ENCODE measurements at regions not wholly inside any gene's neighbourhood (a gene's known extent, or its start where the extent isn't known, plus 50 kb on each side); places are given as distances from the start of the nearest gene placed in this dataset.

DNA sequence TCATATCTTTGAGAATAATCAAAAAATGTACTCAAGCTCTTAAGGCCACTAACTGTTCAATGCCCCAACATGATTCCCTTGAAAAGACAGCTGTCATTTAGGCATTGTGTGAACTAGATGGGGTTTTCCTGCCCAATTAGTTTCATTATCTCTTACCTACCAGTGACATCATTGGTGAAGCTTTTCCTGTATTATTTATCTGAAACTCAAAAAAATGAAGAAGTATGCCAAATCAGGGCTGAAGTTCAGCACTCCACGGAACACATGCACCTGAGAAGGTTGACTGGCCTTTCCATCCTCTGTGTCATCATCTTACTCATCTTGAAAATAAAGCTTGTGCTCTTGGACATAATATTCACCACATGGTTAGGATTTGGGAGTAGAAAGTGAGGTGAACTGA, 126.4 kb downstream of the TXNL1 start:
- no peaks in the 10 kb centered on the region for H3K36me3 ChIP-seq (ENCODE audit: control insufficient read depth, insufficient read depth, low read length)
- no peak overlapping the region for H4K5ac ChIP-seq (ENCODE audit: low read depth, low read length)
- no peak overlapping the region for H2AK9ac ChIP-seq (replicated peaks; ENCODE audit: low read depth, low read length, poor library complexity)
- no peak overlapping the region for H2BK20ac ChIP-seq (ENCODE audit: low read depth, low read length)
- no peak overlapping the region for H3K4ac ChIP-seq (ENCODE audit: low read depth, low read length)
- H3K14ac ChIP-seq (replicated peaks; ENCODE audit: low read depth, low read length), result no peak overlapping the region
- TF ChIP-seq MAFK (IDR thresholded peaks at IDR 0.05; ENCODE audit: low read depth, low read length), result no peak
- no peak for TF ChIP-seq RAD21 (IDR thresholded peaks at IDR 0.05; ENCODE audit: low read length)
- H4K20me1 ChIP-seq (ENCODE audit: insufficient read depth, low read length), result no peaks in the 10 kb centered on the region
- ATAC-seq (ENCODE audit: low read depth), result no peak
- no peak for DNase-seq
- no peak overlapping the region for H3K9ac ChIP-seq (ENCODE audit: low read depth, low read length)
- no peak overlapping the region for H4K8ac ChIP-seq (ENCODE audit: low read depth in 2 of 2, low read length in 2 of 2)
- dilution Hi-C loops (cut with HindIII; ENCODE audit: low sequenced_read_pairs, unreplicated experiment) (no loop called here), in situ Hi-C loops (cut with MboI; ENCODE audit: low sequenced_read_pairs) (no loop called here), intact Hi-C loops (cut with micrococcal nuclease) (no loop called here)
- no peaks in the 10 kb centered on the region for H3K9me3 ChIP-seq (ENCODE audit: control insufficient read depth, insufficient read depth, low read length)
- WGBS, 2 experiments (ENCODE audit: extremely low coverage in 2 of 2, insufficient read length in 1 of 2), result no CpG with 5 or more reads among the region's 1 CpG
- no peak overlapping the region for H2AK5ac ChIP-seq (ENCODE audit: low read depth, low read length)
- no peak overlapping the region for H2BK15ac ChIP-seq (ENCODE audit: low read depth, low read length)
- no peak overlapping the region for H2AFZ ChIP-seq (replicated peaks; ENCODE audit: low read length, poor library complexity)
- H2BK120ac ChIP-seq (ENCODE audit: low read depth, low read length), result no peak overlapping the region
- peaks cover 3% of the 10 kb centered on the region; the same call in 1 of the 2 replicates for H3K4me1 ChIP-seq (ENCODE audit: control insufficient read depth, insufficient read depth, low read length)
- H3K9me1 ChIP-seq (ENCODE audit: insufficient read depth, low read length), result no peaks in the 10 kb centered on the region
- no peak overlapping the region for H3K23ac ChIP-seq (ENCODE audit: low read depth, low read length)
- no peak overlapping the region for H3K27ac ChIP-seq (ENCODE audit: insufficient read depth, low read length)
- no peaks in the 10 kb centered on the region for H3K79me1 ChIP-seq (ENCODE audit: low read depth in 1 of 2, low read length in 2 of 2)
- POLR2A ChIA-PET (ENCODE audit: unreplicated experiment), result no interaction called here
- no peak overlapping the region for H4K91ac ChIP-seq (ENCODE audit: insufficient read depth, low read depth, low read length)
- peaks cover 4% of the 10 kb centered on the region; the same call in 1 of the 2 replicates for H3K27me3 ChIP-seq (ENCODE audit: control insufficient read depth, insufficient read depth, low read length)
- H3K4me2 ChIP-seq (ENCODE audit: low read depth, low read length), result no peak overlapping the region
- H3K56ac ChIP-seq (ENCODE audit: extremely low read depth, insufficient read depth, low read length), result no peak overlapping the region
- no peak overlapping the region for H3K4me3 ChIP-seq (ENCODE audit: insufficient read depth, low read depth, low read length)
- BruUV-seq (replicated peaks), result no TSS peak
- CTCF ChIA-PET, result no interaction called here
- no peak overlapping the region for H3K18ac ChIP-seq (ENCODE audit: low read depth, low read length)
- H2BK5ac ChIP-seq (ENCODE audit: low read depth, low read length, poor library complexity, severe bottlenecking), result no peak overlapping the region

Measured in IMR-90 (cell line).